ENCODE measurements at regions not wholly inside any gene's neighbourhood (a gene's known extent, or its start where the extent isn't known, plus 50 kb on each side); places are given as distances from the start of the nearest gene placed in this dataset.
"Not testable (repeated sequence)": the region's sequence is repeated elsewhere in the genome, so short reads cannot be mapped to it uniquely, and the experiment has no call there.

DNA sequence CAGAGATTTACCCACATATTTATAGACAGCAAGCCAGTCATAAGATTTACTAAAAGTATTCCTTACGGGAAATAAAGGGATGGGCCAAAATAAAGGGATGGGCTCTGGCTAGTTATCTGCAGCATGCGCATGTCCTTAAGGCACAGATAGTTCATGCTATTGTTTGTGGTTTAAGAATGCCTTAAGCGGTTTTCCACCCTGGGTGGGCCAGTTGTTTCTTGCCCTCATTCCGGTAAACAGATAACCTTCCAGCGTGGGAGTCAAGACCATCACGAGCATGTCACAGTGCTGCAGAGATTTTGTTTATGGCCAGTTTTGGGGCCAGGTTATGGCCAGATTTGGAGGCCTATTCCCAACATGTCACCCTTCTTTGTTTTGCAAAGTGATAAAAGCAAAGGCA is 1046.2 kb downstream of the STPG2 start:
- not testable (repeated sequence) for DNase-seq (ENCODE audit: low spot score)

DNA sequence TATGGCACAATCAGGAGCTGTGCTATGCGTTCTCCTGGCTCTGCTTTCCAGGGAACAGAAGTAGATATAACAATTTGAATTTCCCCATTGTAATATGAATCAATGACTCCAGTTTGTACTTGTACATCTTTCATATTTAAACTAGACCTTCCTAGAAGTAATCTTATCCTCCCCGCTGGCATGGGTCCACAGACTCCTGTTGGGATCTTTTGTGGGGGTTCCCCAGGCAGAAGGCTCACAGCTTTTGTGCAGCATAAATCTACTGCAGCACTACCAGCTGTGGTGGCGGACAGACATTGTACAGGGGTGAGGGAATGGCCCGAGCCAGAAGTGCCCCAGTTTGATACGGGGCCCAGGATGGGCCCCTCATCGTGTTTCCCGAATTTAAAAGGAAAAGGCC is 1042.1 kb downstream of the STPG2 start:
- DNase-seq (ENCODE audit: low spot score) = not testable (repeated sequence)

DNA sequence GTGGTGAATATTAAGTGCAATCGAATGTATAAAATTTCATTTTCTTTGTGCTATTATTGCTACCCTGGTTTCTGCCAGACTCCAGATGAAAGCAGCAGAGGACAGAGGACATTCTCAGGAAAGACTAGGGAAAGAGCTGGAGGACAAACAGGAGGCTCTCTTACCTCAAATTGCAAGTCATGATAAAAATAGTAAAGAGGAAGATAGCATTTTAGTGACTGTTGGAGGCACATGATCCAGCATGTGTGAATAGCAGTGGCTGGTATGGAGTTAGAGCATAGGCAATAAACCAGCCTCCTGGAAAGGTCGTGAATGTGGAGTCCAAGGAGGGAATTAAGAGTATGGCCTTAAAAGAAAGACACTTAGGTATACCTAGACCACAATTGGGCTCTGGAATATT is 1040.0 kb downstream of the STPG2 start:
- no peak for DNase-seq (ENCODE audit: low spot score)

DNA sequence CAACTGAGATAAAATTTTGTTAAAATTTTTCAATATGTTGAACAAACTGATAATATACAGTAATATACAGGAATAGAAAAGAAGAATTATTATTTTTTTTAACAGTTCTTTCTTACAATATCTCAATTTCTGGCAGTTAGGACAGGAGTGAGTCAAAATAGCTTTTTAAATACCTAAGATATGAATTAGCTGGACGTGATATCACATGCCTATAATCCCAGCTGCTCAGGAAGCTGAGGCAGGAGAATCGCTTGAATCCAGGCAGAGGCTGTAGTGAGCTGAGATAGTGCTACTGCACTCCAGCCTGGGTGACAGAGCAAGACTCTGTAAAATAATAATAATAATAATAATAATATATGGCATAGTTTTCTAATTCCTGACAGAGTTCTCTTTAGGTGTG is 1039.3 kb downstream of the STPG2 start:
- DNase-seq (ENCODE audit: low spot score) = no peak

DNA sequence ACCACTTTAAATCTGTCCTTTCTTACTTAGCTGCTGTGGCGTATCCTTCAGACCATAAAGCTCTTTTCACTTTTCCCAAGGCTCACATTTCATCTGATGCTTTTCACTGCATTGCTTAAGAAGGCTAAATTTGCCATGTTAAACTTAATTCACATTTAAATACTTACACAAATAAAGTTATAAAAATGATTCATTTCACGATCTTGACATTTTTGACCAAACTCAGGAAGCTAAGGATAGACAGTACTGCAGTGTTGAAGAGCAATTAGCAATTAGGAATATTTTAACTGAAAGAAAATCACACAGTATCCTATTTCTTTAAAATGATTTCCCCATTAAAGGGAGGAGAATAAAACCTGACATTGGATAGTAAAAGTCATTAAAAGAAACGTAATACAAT is 1038.6 kb downstream of the STPG2 start:
- DNase-seq (ENCODE audit: low spot score) = no peak

DNA sequence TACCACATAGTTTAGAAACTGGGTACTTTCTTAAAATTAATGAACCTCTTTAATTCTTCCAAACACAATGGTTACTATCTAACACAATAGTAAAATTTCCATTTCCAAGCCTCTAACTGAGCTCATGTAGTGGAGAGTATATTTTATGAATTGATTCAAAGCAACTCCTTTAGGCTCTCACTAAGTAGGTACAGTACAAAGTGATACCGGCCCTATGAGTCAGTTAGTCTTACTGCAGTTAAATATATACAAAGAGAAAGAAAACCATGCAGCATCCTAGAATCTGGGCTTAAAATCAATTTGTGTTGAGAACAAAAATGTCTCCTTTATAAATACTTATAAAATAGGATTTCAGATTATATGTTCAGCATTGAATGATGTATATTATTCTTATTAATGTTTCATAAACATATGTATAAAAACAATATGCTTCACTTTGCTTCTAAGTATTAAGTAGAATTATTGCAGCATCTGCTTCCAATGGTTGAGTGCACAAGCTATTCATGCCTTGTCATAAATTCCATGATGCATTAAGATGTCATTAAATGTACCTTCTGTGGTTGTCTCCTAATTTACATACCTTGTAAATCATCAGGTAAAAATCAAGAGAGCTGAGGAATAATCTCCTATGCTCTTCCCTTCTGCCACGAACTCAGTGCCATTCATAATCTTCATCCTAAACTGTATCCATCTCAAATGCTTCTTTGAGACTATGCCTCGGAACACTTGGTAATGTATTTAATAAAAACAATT is 1037.8 kb downstream of the STPG2 start:
- no peak for DNase-seq (ENCODE audit: low spot score)

DNA sequence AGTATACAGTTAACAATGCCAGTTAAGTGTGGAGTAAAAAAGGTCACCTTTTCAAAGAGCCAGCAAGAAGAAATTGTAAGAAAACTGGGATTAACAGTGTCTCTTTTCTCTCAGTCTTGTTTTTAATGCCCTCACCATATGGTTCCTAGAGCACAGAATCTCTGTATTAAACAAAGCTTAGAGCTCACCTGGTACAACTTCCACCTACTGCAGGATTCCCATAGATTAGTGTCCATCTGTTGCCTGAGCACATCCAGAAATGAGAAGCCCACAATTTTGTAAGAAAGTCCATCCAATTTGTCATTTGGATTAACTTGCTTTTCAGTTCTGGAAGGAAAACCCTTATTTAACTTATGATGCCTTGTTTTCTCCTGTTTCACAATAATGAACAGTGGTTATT is 1037.1 kb downstream of the STPG2 start:
- DNase-seq (ENCODE audit: low spot score) = no peak

DNA sequence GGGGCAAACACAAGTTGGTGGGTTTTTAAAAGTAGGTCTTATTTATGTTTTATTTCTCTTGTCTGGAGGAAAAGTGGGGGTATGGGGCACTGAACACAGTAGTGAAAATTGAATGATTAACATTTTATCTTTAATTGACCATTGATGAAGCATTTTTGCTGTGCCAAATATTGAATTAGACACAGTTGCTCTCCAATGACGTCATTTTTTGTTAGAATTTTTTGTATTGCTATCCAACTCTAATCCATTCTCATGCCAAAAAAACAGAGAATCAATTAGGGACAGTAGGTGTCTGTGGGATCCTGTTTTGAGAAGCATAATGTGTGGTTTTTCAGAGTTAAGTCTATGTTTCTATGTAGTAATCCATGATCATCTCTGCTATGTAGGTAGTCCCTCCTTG is 1032.8 kb downstream of the STPG2 start:
- no peak for DNase-seq (ENCODE audit: low spot score)

DNA sequence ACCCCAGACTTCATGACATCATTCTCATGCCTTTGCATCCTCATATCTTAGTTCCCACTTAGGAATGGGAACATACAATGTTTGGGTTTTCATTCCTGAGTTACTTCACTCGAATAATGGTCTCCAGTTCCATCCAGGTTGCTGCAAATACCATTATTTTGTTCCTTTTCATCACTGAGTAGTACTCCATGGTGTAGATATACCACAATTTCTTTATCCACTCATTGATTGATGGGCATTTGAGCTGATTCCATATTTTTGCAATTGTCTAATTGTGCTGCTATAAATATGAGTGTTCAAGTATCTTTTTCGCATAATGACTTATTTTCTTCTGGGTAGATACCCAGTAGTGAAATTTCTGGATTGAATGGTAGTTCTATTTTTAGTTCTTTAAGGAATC is 1026.8 kb downstream of the STPG2 start:
- no peak for DNase-seq (ENCODE audit: low spot score)

DNA sequence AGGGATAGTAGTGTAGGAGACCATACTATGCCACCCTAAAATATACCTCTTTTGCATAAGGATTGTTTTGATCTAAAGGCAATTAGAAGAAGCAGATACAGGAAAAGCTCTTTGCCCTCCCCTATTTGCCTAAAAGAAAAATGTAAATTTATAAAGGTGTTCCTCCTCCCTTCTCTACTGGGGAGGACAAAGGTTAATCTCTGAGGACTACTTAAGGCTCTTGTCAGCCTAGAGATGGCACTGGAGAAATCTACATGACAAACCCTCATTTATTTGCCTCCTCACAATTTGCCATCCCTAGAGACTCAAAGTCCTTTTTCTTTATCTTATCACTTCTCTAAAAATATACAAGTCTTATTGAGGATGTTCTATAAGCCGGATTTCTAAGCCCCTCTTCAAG is 1021.8 kb downstream of the STPG2 start:
- DNase-seq (ENCODE audit: low spot score) = no peak

DNA sequence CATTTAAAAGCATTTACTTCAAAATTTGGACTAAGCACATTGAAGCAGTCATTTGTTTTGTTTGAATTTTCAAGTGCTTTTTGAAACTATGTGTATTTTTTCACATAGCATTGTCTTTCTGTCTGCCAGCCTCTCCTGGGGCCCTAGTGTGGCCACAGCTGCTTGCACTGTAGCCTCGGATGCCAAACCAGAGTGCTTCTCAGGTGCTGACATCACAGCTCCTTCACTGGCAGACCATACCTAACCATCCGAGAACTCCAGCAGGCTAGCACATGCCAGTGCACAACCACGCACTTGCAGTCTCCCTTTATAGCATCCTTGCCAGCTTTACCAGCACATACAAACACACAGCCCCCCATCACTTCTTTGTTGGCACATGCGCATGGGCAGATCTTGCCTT is 1019.7 kb downstream of the STPG2 start:
- DNase-seq (ENCODE audit: low spot score) = no peak

DNA sequence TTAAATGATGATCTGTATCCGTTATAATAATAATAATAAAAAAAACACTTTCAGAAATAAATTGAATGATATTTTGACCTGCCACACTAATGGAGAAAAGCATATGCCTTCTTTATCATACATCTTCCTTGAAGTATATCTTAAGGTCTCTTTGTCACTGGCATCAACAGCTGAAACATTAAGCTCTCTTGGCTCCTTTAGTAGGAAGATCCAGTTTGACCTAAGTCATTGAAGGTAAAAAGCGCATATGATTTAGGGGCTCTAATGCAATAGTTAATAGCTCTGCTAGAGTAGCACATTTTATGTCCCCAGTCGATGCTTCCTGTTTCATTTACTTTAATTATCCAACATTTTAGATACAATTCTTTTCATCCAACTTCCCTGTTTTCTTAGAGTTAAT is 1010.8 kb downstream of the STPG2 start:
- DNase-seq (ENCODE audit: low spot score) = no peak

DNA sequence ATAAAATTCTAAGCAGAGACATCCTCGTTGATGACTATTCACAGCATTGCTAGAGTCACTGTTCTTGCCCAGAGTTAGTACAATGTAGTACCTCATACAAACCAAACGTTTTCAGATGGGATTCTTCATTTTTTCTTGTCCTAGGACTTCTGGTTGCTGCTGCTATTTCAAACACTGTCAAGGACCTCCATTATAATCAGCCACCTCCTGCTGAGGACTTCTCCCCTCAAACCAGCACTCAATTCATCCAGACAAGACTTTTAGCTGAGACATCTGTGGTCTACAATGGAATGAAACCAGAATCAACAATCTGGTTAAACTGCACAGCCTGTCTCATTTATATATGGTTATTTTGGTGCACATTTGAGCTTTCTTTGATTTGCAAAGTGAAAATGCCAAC is 1008.8 kb downstream of the STPG2 start:
- DNase-seq (ENCODE audit: low spot score) = no peak

DNA sequence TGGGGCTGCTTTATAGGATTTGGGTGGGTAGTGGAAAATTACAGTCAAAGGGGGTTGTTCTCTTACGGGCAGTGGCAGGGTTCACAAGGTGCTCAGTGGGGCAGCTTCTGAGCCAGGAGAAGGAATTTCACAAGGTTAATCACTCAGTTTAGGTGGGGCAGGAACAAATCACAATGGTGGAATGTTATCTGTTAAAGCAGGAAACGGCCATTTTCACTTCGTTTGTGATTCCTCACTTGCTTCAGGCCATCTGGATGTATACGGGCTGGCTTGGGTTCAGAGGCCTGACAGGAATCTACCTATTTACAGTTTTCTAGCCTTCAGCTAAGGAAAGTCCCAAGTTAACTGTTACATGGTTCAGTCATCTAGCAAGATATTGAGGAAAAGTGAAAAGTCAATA is 1003.5 kb downstream of the STPG2 start:
- no peak for DNase-seq (ENCODE audit: low spot score)

DNA sequence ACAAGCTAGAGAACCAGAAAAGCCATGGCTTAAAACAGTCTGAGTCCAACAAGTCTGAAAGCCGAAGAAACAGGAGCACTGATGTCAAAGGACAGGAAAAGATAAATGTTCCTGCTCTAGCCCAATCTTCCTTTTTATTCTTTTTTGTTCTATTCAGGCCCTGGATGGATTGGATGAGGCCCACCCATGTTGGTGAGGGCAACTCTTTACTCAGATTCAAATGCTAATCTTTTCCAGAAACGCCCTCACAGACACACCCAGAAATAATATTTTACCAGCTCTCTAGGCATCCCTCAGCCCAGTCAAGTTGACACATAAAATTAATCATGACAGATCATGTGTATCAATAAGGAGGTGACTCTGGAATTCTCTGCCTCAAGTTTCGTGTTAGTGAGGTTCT is 1002.7 kb downstream of the STPG2 start:
- no peak for DNase-seq (ENCODE audit: low spot score)

DNA sequence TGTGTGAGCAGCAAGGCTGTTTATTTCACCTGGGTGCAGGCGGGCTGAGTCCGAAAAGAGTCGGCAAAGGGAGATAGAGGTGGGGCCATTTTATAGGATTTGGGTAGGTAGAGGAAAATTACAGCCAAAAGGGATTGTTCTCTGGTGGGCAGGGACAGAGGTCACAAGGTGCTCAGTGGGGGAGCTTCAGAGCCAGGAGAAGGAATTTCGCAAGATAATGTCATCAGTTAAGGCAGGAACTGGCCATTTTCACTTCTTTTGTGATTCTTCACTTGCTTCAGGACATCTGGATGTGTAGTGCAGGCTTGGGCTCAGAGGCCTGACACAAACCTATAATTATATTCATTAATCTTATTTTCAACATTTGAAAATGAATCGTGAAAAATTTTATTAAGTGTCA is 1001.9 kb downstream of the STPG2 start:
- DNase-seq (ENCODE audit: low spot score) = not testable (repeated sequence)

DNA sequence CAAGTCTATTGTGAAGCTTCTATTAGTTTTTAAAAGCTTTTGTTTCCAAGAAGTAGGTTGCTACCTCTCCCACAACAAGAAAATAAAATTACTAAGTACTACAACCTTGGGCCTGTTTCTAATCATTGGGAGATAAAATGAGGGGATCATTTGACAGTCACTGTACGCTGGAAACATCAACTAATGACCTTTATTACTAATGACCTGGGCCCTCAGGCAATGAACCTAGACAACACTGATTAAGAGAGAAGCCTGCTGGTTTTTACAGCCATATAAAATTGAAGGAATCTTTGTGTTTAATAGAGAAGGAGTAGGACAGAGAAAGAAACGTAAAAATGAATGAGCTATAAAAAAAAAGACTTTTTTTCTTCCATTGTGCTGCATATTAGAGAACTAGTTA is 1000.9 kb downstream of the STPG2 start:
- DNase-seq (ENCODE audit: low spot score) = no peak

DNA sequence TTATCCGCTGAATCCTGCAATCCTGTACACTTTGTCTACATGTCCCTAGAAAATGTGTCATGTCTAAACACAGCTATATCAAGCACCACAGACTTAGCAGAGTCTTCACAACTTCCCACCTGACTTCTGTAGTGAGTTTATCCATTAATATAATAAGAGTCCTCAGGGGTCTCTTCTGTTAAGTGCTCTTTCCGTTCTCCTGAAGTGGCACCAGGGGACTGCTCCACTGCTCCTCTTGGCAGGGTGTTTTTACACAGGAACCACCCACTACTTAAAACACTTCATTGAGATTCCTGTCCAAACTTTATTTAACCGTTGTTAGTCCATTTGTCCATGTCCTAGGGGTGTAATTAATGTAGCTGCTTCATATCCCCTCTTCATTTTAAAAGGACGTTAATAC is 1000.4 kb downstream of the STPG2 start:
- DNase-seq (ENCODE audit: low spot score) = no peak

DNA sequence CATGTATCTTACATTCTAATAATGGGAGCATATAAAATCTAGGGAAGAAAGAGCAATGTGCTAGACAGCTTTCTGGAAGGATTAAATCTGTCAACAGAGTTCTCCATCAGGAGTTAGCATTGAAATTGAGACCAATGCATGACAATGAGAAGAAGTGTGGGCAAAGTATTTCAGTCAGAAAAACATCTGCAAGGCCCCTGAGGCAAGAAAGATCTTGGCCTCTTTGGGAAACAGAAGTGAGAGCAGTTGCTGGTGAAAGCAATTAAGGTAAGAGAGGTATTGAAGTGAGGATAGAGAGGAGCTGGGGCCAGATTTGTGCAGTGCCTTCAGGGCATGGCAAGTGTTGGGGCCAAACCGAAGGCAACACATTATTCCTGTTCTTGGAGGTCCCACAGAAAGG is 999.1 kb downstream of the STPG2 start:
- no peak for DNase-seq (ENCODE audit: low spot score)

DNA sequence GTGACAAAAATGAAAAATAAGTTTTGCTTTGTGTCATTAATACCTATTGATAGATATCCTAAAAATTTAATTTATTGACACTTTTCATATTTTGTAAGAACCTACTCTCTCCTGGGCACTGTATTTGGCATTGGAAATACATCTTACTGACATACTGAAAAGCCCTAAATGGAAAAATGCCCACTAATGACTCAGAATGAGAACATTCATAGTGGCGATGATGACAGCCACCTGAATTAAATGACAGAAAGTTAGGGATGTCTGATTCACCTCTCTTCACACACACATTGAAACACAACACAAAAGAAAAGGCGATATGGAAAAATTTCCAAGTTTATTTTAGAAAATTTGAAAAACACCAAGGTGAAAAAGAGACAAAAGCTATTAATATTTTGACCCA is 992.3 kb downstream of the STPG2 start:
- no peak for DNase-seq (ENCODE audit: low spot score)

DNA sequence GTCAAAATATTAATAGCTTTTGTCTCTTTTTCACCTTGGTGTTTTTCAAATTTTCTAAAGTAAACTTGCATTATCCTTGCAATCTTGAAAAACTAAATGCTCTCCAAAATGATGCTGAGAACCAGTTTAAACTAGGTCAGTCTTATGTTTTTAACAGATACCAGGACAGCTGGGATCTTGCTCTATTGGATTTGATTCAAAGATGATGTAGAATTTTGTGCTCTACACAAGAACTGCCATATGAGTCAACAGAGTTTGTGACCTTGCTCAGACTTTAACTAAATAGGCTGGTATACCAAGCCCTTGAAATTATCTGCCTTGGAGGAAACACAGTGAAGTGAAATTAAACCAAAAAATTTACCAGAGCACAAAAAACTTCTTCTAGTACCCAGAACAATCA is 991.1 kb downstream of the STPG2 start:
- no peak for DNase-seq (ENCODE audit: low spot score)

DNA sequence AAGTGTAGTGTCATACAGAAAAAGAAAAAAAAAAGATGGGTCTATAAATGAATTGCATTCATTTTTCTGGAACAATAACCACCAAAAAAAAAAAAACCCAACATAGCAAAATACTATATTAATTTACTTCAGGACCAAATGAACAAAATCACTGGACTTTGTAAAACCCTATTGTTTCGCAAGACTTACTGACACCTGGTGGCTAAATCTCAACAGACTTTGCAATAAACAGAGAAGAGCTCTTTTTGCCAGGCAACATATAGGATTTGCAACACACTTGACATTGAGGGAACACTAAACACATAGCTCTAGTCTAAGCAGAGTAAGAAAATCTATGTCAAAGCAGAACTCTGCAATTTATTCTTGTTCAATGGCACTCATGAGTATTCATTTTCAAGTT is 990.2 kb downstream of the STPG2 start:
- peak; percentile 28 for DNase-seq (ENCODE audit: low spot score)

DNA sequence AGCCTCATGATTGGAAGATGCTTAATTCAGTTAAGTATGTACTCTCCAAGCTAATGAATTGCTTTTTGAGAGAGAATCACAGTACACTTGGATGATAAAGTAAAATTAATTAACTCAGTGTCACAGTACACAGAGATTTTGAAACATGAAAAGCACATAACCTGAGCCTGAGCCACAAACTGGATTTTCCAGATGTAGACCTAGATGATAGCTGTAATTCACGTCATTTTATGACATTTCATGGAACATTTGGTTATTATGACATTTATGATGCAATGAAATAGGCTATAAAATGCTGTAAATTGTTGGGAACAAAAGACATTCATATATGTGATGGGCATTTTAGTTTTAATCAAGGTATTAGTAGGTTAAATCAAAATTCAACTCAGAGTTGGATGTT is 983.7 kb downstream of the STPG2 start:
- no peak for DNase-seq (ENCODE audit: low spot score)

DNA sequence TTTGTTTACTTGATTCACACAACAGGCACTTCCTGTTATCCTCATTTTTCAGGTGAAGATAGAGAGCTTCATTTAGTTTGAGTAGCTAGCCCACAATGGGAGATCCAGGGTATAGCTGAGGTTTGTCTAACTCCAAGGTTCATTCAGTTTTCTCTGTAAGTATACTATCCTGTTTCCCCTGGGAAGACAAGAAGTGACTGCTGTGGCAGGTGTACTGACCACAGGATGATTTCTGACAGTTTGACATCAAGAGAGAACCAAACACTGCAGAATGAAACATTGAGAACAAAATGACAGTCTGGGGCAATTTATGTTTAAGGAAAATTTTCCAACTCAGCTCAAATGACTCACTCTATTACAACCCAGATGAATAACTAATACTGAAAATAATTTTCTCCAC is 958.0 kb downstream of the STPG2 start:
- DNase-seq (ENCODE audit: low spot score) = no peak
